ENCODE measurements at regions not wholly inside any gene's neighbourhood (a gene's known extent, or its start where the extent isn't known, plus 50 kb on each side); places are given as distances from the start of the nearest gene placed in this dataset.

DNA sequence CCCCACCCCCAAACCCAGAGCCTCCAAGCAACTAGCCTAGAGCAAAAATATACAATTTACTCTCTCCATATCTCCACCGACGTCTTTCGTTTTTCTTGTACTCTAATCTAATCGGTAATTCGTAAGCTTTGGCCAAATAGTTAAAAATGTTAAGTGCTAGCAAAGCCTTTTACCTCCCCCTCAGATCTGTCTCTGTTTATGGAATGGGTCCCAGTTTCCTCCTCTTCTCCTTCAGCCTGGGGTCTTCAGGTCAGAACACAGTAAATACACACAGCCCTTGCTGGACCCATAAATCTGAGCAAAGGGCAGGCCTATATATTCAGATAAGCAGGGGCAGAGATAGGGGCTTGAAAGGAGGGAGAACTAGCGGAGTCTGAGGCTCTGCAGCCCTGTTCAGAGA lies 267.4 kb downstream of the MEIS1 start:
- no peak for FAIRE-seq
- no peaks in the 10 kb centered on the region for H3K9me1 ChIP-seq (replicated peaks; ENCODE audit: control insufficient read depth, extremely low read depth, insufficient read depth, low read length)
- dilution Hi-C loops (cut with MboI; ENCODE audit: extremely low pct_ligation_motif_present, low sequenced_read_pairs) (no loop called here), intact Hi-C loops (cut with micrococcal nuclease) (no loop called here)
- no peak for DNase-seq (ENCODE audit: low read depth, low spot score)
- no peak overlapping the region for H2AFZ ChIP-seq (ENCODE audit: low read depth, low read length)
- no peaks in the 10 kb centered on the region for H3K9me3 ChIP-seq (replicated peaks; ENCODE audit: control insufficient read depth, insufficient read depth, low read length)
- H3K9ac ChIP-seq (replicated peaks; ENCODE audit: extremely low read depth, insufficient read depth, low read length) = no peak overlapping the region
- no peak overlapping the region for H3K4me3 ChIP-seq (replicated peaks in 1 of 3; ENCODE audit: insufficient read depth in 1 of 3, low read depth in 1 of 3, low read length in 3 of 3)
- no peaks in the 10 kb centered on the region for H4K20me1 ChIP-seq (replicated peaks; ENCODE audit: control insufficient read depth, extremely low read depth, insufficient read depth, low read length)
- H3K36me3 ChIP-seq (ENCODE audit: control insufficient read depth in 2 of 2, extremely low read depth in 1 of 2, insufficient read depth in 2 of 2, low read length in 2 of 2) = no peaks in the 10 kb centered on the region
- POLR2A ChIA-PET = no interaction called here
- CTCF ChIA-PET = no interaction called here
- BruUV-seq (replicated peaks) = no TSS peak
- no peak overlapping the region for H3K4me2 ChIP-seq (ENCODE audit: insufficient read depth, low read length)
- no peak overlapping the region for H3K27ac ChIP-seq (ENCODE audit: insufficient read depth, low read depth, low read length)
- H3K27me3 ChIP-seq (ENCODE audit: control insufficient read depth in 2 of 2, insufficient read depth in 2 of 2, low read length in 2 of 2) = no peaks in the 10 kb centered on the region
- H3K4me1 ChIP-seq (ENCODE audit: control insufficient read depth, extremely low read depth, insufficient read depth, low read length) = no peaks in the 10 kb centered on the region
- no peaks in the 10 kb centered on the region for H3K79me2 ChIP-seq (ENCODE audit: control insufficient read depth, insufficient read depth, low read length)
- TF ChIP-seq POLR2A (IDR thresholded peaks at IDR 0.05; ENCODE audit: low read depth, low read length) = no peak
- no peak for TF ChIP-seq MYC (IDR thresholded peaks at IDR 0.05; ENCODE audit: low read depth, low read length)
- no peak for TF ChIP-seq GATA2 (IDR thresholded peaks at IDR 0.05; ENCODE audit: insufficient read depth, insufficient read length, low read depth, low read length)
- TF ChIP-seq EZH2 (IDR thresholded peaks at IDR 0.05; ENCODE audit: borderline replicate concordance, low read depth, low read length, severe bottlenecking) = no peak
- TF ChIP-seq POLR2AphosphoS5 (IDR thresholded peaks at IDR 0.05; ENCODE audit: insufficient read depth, low read depth, low read length) = no peak
- no peak for TF ChIP-seq FOS (IDR thresholded peaks at IDR 0.05; ENCODE audit: borderline replicate concordance, insufficient read depth, low read length)
- TF ChIP-seq JUN (IDR thresholded peaks at IDR 0.05; ENCODE audit: borderline replicate concordance, insufficient read depth, insufficient read length, low read depth) = no peak
- TF ChIP-seq CTCF (IDR thresholded peaks at IDR 0.05; ENCODE audit: extremely low read depth in 1 of 2, insufficient read depth in 1 of 2, low read depth in 1 of 2, low read length in 2 of 2) = no peak
- TF ChIP-seq, protein P1, sequence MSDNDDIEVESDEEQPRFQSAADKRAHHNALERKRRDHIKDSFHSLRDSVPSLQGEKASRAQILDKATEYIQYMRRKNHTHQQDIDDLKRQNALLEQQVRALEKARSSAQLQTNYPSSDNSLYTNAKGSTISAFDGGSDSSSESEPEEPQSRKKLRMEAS (IDR thresholded peaks at IDR 0.05; ENCODE audit: insufficient read depth, insufficient read length) = no peak

All from endothelial cell of umbilical vein (primary cell).